Activated CD4-positive, alpha-beta memory T cell treated with anti-CD3 and anti-CD28 coated beads for 36 hours (primary cell): ENCODE measurements at regions not wholly inside any gene's neighbourhood (a gene's known extent, or its start where the extent isn't known, plus 50 kb on each side); places are given as distances from the start of the nearest gene placed in this dataset.

ENCODE experiments used
- CTCF ChIA-PET: fragments of 350-600 bp; sonication (Branson Sonifier 250); formaldehyde crosslinking; loops from one replicate; lab custom pipeline; 2021; ENCODE audit warnings: antibody characterized with exemption, inconsistent platforms; lab: Charles Lee
- POLR2A ChIA-PET: fragments of 350-600 bp; sonication (Branson Sonifier 250); formaldehyde crosslinking; loops from one replicate; lab custom pipeline; 2021; ENCODE audit warnings: antibody characterized with exemption; lab: Charles Lee
- DNase-seq: peaks from one replicate; pipeline ENCODE4 v3.0.0-alpha.2; 2020
- H3K27ac Mint-ChIP-seq: one replicate; pipeline ENCODE4 v1.8.0; 2021; ENCODE audit warnings: mixed read lengths
- H3K27me3 Mint-ChIP-seq: one replicate; pipeline ENCODE4 v1.8.0; 2021; ENCODE audit warnings: mixed read lengths
- H3K36me3 Mint-ChIP-seq: one replicate; pipeline ENCODE4 v1.8.0; 2021; ENCODE audit warnings: mixed read lengths
- H3K4me1 Mint-ChIP-seq: one replicate; pipeline ENCODE4 v1.8.0; 2021; ENCODE audit warnings: low read depth, mixed read lengths
- H3K4me3 Mint-ChIP-seq: one replicate; pipeline ENCODE4 v1.8.0; 2021; ENCODE audit warnings: mild to moderate bottlenecking, mixed read lengths
- H3K9me3 Mint-ChIP-seq: one replicate; pipeline ENCODE4 v1.8.0; 2021; ENCODE audit warnings: mixed read lengths
- intact Hi-C: fragments of 100-400 bp; cut with micrococcal nuclease; formaldehyde crosslinking; loops from one replicate; pipeline ENCODE4 v1.15.1; 2023

- intact Hi-C loops: no loop called here
- CTCF ChIA-PET: interaction anchor here (0.6 kb wide), 1 partner anchor 11 kb away, joined by 3 read pairs; no protein-coding TSS in a partner anchor
- Mint-ChIP-seq H3K36me3 (no peaks in the 10 kb centered on the region), H3K4me1 (no peaks in the 10 kb centered on the region), H3K27me3 (no peaks in the 10 kb centered on the region), H3K4me3 (no peak overlapping the region), H3K27ac (no peak overlapping the region), H3K9me3 (peaks cover 31% of the 10 kb centered on the region)
- POLR2A ChIA-PET: no interaction called here
- no peak for DNase-seq
Measured at GRCh38 chr5:15266841-15267240, 233.1 kb upstream of the FBXL7 start.

DNA sequence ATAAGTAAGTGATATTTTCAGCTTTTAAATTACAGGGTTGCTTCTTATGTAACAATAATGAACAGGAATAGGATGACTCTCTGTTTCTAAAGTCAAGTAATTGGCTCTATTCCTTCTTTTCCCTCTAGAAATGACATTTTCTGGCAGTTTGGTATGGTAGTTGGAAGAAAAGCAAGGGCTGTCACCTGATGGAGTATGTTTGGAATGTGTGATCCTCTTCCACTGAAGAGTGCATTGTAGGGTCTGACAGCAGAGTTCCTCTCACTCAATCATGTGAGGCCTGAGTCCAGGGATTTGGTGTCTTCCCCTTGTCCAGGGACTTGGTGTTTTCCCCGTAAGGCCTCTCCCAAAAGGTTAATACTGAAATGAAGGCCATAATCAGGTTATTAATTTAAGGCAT is 233.8 kb upstream of the FBXL7 start:
- intact Hi-C loops: no loop called here
- no peak for DNase-seq
- H3K9me3 Mint-ChIP-seq: peaks cover 29% of the 10 kb centered on the region
- H3K27ac Mint-ChIP-seq: no peak overlapping the region
- H3K4me1 Mint-ChIP-seq: no peaks in the 10 kb centered on the region
- H3K36me3 Mint-ChIP-seq: no peaks in the 10 kb centered on the region
- ChIA-PET CTCF (no interaction called here), POLR2A (no interaction called here)
- no peak overlapping the region for H3K4me3 Mint-ChIP-seq
- no peaks in the 10 kb centered on the region for H3K27me3 Mint-ChIP-seq

DNA sequence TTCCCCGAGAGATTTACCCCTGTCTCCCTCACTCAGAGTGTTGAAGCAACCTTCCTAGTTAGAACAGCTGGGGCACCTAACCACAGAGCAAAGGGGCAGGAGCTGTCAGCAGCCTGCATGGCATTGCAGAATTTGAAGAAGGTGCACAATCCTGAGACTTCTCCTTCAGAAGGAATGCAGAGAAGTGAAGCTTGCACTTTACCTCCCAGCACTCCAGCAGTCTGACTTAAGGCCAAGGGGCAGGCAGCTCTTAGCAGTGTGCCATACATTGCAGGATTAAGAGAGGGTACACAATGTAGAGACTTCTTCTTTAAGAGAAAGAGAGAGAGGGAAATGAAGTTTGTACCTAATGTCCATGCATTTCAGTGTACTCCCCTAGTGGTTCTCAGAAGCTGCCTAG is 236.0 kb upstream of the FBXL7 start:
- peaks cover 23% of the 10 kb centered on the region for H3K9me3 Mint-ChIP-seq
- no peaks in the 10 kb centered on the region for H3K36me3 Mint-ChIP-seq
- ChIA-PET CTCF (interaction anchor here (0.7 kb wide), 1 partner anchor 25 kb away, joined by 3 read pairs; no protein-coding TSS in a partner anchor), POLR2A (no interaction called here)
- H3K4me1 Mint-ChIP-seq: no peaks in the 10 kb centered on the region
- H3K27me3 Mint-ChIP-seq: no peaks in the 10 kb centered on the region
- no peak for DNase-seq
- intact Hi-C loops: no loop called here
- no peak overlapping the region for H3K4me3 Mint-ChIP-seq
- no peak overlapping the region for H3K27ac Mint-ChIP-seq

DNA sequence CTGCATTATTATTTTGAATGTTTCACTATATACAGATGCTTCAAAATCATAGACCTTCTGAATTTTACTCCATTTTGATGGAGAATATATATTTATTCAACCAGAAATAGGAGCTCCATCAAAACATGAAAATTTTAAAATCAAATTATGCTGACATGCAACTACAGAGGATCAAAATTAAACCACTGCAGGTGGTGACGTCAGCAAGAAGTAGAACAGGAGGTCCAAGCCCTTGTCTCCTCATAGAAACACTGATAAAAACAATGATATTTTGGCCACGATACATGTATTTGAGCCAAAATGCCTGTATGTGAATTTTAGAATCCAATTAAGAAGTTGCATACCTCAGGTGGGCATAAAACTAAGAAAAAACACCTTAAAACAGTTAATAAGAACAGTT is 236.6 kb upstream of the FBXL7 start:
- intact Hi-C loops: no loop called here
- ChIA-PET CTCF (interaction anchor here (0.7 kb wide), 1 partner anchor 25 kb away, joined by 3 read pairs; no protein-coding TSS in a partner anchor), POLR2A (no interaction called here)
- H3K4me3 Mint-ChIP-seq: no peak overlapping the region
- H3K36me3 Mint-ChIP-seq: no peaks in the 10 kb centered on the region
- H3K4me1 Mint-ChIP-seq: no peaks in the 10 kb centered on the region
- H3K9me3 Mint-ChIP-seq: peaks cover 17% of the 10 kb centered on the region
- H3K27me3 Mint-ChIP-seq: no peaks in the 10 kb centered on the region
- no peak overlapping the region for H3K27ac Mint-ChIP-seq
- no peak for DNase-seq

DNA sequence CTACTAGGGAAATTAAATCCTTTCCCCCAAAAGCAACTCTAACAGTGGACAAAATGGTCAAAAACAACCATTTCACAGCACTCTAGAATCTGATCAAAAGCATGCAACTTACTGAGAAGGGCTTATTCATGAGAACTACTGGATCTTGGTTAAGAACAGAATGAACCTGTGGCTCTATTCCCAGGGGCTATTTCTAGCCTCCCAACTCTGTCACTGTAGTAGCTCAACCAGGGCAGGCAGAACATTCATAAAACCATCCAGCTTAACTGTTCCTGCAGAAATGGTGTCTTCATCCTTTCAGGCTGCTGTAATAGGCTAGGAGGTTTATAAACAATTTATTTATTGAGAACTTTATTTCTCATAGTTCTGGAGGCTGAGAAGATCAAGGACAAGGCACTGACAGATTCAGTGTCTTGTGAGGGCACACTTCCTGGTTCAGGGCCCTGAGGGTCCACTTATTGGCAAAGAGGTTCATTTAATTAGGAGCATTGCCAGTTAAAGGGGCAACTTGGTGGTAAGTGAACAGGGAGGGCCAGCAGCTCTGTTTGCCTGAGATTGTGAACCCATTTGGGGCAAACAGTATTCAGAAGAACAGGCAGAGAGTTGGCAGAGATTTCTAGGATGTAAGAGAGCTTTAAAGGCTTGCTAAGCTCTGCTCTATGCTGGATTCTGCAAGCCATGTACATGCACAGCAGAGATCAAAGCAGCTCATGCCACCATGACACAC is 238.5 kb upstream of the FBXL7 start:
- Mint-ChIP-seq H3K9me3 (peaks cover 7% of the 10 kb centered on the region), H3K4me1 (no peaks in the 10 kb centered on the region), H3K27me3 (no peaks in the 10 kb centered on the region), H3K36me3 (no peaks in the 10 kb centered on the region), H3K27ac (no peak overlapping the region), H3K4me3 (no peak overlapping the region)
- intact Hi-C loops: no loop called here
- ChIA-PET POLR2A (no interaction called here), CTCF (no interaction called here)
- no peak for DNase-seq

GRCh38 chr5:15260356-15261268 is 239.4 kb upstream of the FBXL7 start:
- no peak overlapping the region for H3K27ac Mint-ChIP-seq
- H3K4me3 Mint-ChIP-seq: no peak overlapping the region
- POLR2A ChIA-PET: no interaction called here
- no peaks in the 10 kb centered on the region for H3K4me1 Mint-ChIP-seq
- CTCF ChIA-PET: no interaction called here
- DNase-seq: no peak
- peaks cover 4% of the 10 kb centered on the region for H3K9me3 Mint-ChIP-seq
- H3K36me3 Mint-ChIP-seq: no peaks in the 10 kb centered on the region
- no peaks in the 10 kb centered on the region for H3K27me3 Mint-ChIP-seq
- intact Hi-C loops: no loop called here

DNA sequence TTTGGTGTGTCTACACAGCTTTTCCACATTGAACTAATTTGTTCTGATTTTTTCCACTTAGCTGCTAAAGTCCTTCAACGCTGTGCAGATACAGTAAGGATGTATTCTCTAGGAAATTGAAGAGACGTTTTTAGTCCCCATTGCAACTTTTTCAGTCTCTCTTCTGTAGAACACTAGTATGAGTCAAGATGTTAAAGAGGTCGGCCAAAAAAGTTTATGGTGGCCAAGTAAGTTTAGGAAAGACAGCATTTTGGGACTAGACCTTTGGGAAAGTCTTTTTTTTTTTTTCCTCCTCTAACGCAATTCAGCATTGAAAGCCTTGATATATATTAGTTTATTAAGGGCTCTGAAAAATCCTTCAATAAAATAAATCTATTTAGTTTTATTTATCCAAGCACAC is 243.5 kb upstream of the FBXL7 start:
- Mint-ChIP-seq H3K27me3 (no peaks in the 10 kb centered on the region), H3K36me3 (no peaks in the 10 kb centered on the region), H3K4me3 (no peak overlapping the region), H3K9me3 (no peaks in the 10 kb centered on the region), H3K4me1 (no peaks in the 10 kb centered on the region), H3K27ac (no peak overlapping the region)
- CTCF ChIA-PET: no interaction called here
- no peak for DNase-seq
- POLR2A ChIA-PET: no interaction called here
- intact Hi-C loops: no loop called here

GRCh38 chr5:15255576-15255975 is 244.4 kb upstream of the FBXL7 start:
- H3K4me3 Mint-ChIP-seq: no peak overlapping the region
- intact Hi-C loops: no loop called here

DNA sequence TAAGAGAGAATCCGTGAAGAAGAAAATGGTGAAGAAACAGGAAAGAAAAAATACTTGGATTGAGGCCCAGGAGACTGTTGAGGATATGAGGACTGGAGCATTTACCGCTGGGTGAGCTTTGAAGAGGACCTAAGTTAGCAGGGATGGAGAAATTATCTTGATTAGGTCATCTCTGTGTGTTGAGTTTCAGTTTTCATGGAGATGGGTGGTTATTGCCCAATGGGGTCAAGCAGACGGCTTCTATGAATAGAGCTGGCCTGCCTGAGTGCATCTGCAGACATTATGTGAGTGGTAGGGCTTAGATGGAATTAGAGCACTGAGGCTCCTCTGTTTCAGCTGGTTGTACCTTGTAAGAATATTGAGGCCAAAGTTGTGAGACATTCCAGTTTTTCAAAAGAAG is 245.4 kb upstream of the FBXL7 start:
- Mint-ChIP-seq H3K4me1 (no peaks in the 10 kb centered on the region), H3K4me3 (no peak overlapping the region), H3K27ac (no peak overlapping the region), H3K9me3 (peaks cover 2% of the 10 kb centered on the region), H3K27me3 (no peaks in the 10 kb centered on the region), H3K36me3 (no peaks in the 10 kb centered on the region)
- DNase-seq: no peak
- CTCF ChIA-PET: no interaction called here
- intact Hi-C loops: no loop called here
- POLR2A ChIA-PET: no interaction called here

More at GRCh38 chr5:15255576-15255975, 244.4 kb upstream of the FBXL7 start:
- Mint-ChIP-seq H3K9me3 (peaks cover 2% of the 10 kb centered on the region), H3K36me3 (no peaks in the 10 kb centered on the region), H3K27me3 (no peaks in the 10 kb centered on the region), H3K27ac (no peak overlapping the region), H3K4me1 (no peaks in the 10 kb centered on the region)
- ChIA-PET CTCF (interaction anchor here (0.7 kb wide), 1 partner anchor 11 kb away, joined by 3 read pairs; no protein-coding TSS in a partner anchor), POLR2A (no interaction called here)
- DNase-seq: no peak

- Mint-ChIP-seq H3K4me3 (no peak overlapping the region), H3K4me1 (no peaks in the 10 kb centered on the region), H3K36me3 (no peaks in the 10 kb centered on the region), H3K27me3 (no peaks in the 10 kb centered on the region), H3K27ac (no peak overlapping the region), H3K9me3 (peaks cover 4% of the 10 kb centered on the region)
- DNase-seq: no peak
- POLR2A ChIA-PET: no interaction called here
- CTCF ChIA-PET: no interaction called here
- intact Hi-C loops: no loop called here
Measured at GRCh38 chr5:15252331-15252730, 247.6 kb upstream of the FBXL7 start.

DNA sequence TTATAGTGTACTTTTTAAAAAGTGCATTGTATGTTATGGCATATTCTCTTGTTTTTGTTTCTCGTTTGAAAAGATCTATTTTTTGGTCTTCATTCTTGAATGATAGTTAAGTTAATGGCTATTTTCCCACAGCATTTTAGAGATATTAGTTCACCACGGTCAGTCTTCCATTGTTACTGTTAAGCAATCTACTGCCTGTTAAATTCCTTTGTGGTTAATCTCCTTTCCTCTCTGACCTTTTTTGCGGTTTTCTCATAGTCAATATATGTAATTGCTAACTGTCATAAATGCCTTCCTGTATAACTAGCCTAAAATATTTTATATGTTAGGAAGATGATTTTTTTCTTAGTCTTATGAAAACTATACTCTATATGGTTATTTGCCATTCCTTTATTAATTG is 250.8 kb upstream of the FBXL7 start:
- no peak for DNase-seq
- H3K27ac Mint-ChIP-seq: no peak overlapping the region

GRCh38 chr5:15248731-15249130 is 251.2 kb upstream of the FBXL7 start:
- Mint-ChIP-seq H3K27ac (no peak overlapping the region), H3K36me3 (no peaks in the 10 kb centered on the region), H3K9me3 (peaks cover 23% of the 10 kb centered on the region), H3K4me1 (no peaks in the 10 kb centered on the region), H3K27me3 (no peaks in the 10 kb centered on the region), H3K4me3 (no peak overlapping the region)
- ChIA-PET POLR2A (no interaction called here), CTCF (no interaction called here)
- intact Hi-C loops: no loop called here
- no peak for DNase-seq

More for the DNA sequence above, 250.8 kb upstream of the FBXL7 start:
- intact Hi-C loops: no loop called here
- Mint-ChIP-seq H3K4me3 (no peak overlapping the region), H3K27me3 (no peaks in the 10 kb centered on the region), H3K4me1 (no peaks in the 10 kb centered on the region), H3K9me3 (peaks cover 23% of the 10 kb centered on the region), H3K36me3 (no peaks in the 10 kb centered on the region)
- ChIA-PET CTCF (no interaction called here), POLR2A (no interaction called here)
